MM.1S (cell line): ENCODE measurements at regions not wholly inside any gene's neighbourhood (a gene's known extent, or its start where the extent isn't known, plus 50 kb on each side); places are given as distances from the start of the nearest gene placed in this dataset.

Source experiments
- DNase-seq: peaks from one replicate; pipeline ENCODE4 v3.0.0-alpha.2; 2015
- H2AFZ ChIP-seq: fragments of 300-600 bp; sonication (generic); 2 replicates; pipeline ENCODE4 v1.6.0; 2016; ENCODE audit warnings: antibody characterized with exemption, low read length
- H3F3A ChIP-seq: fragments of 300-600 bp; sonication (generic); 2 replicates; pipeline ENCODE4 v1.6.1; 2016; ENCODE audit warnings: mild to moderate bottlenecking, antibody characterized with exemption, low read length, moderate library complexity, mixed read lengths; ENCODE audit not compliant: insufficient read depth
- H3K27ac ChIP-seq: fragments of 300-600 bp; sonication (generic); 2 replicates; pipeline ENCODE4 v1.5.1; 2016; ENCODE audit warnings: mild to moderate bottlenecking, low read length
- H3K27me3 ChIP-seq: fragments of 300-600 bp; sonication (generic); replicated peaks from 2 replicates; pipeline ENCODE4 v1.6.0; 2016; ENCODE audit warnings: low read length; ENCODE audit not compliant: insufficient read depth
- H3K36me3 ChIP-seq: fragments of 300-600 bp; sonication (generic); replicated peaks from 2 replicates; pipeline ENCODE4 v1.6.1; 2016; ENCODE audit warnings: mild to moderate bottlenecking, low read length, mixed read lengths; ENCODE audit not compliant: insufficient read depth
- H3K4me1 ChIP-seq: fragments of 300-600 bp; sonication (generic); 2 replicates; pipeline ENCODE4 v1.6.1; 2016; ENCODE audit warnings: low read length, mixed read lengths
- H3K4me2 ChIP-seq: fragments of 300-600 bp; sonication (generic); 2 replicates; pipeline ENCODE4 v1.6.0; 2016; ENCODE audit warnings: low read depth, low read length
- H3K4me3 ChIP-seq: fragments of 300-600 bp; sonication (generic); 2 replicates; pipeline ENCODE4 v1.5.1; 2016; ENCODE audit warnings: low read length, mixed read lengths
- H3K79me2 ChIP-seq: fragments of 300-600 bp; sonication (generic); 2 replicates; pipeline ENCODE4 v1.6.1; 2016; ENCODE audit warnings: mixed run types, low read length, mixed read lengths
- H3K9ac ChIP-seq: fragments of 300-600 bp; sonication (generic); 2 replicates; pipeline ENCODE4 v1.6.1; 2016; ENCODE audit warnings: low read length, mixed read lengths
- H3K9me2 ChIP-seq: fragments of 300-600 bp; sonication (generic); replicated peaks from 2 replicates; pipeline ENCODE4 v1.6.1; 2016; ENCODE audit warnings: mild to moderate bottlenecking, low read length, mixed read lengths; ENCODE audit not compliant: insufficient read depth
- H3K9me3 ChIP-seq: fragments of 300-600 bp; sonication (generic); replicated peaks from 2 replicates; pipeline ENCODE4 v1.6.1; 2016; ENCODE audit warnings: mild to moderate bottlenecking, low read length, mixed read lengths; ENCODE audit not compliant: insufficient read depth
- H4K20me1 ChIP-seq: fragments of 300-600 bp; sonication (generic); 2 replicates; pipeline ENCODE4 v1.6.1; 2016; ENCODE audit warnings: mild to moderate bottlenecking, low read length, moderate library complexity, mixed read lengths; ENCODE audit not compliant: insufficient read depth
- CTCF ChIP-seq: fragments of 300-600 bp; sonication (generic); IDR thresholded peaks from 2 replicates; pipeline ENCODE4 v1.5.1; 2016; ENCODE audit warnings: antibody characterized with exemption, low read length, mixed read lengths
- EZH2 ChIP-seq: fragments of 300-600 bp; sonication (generic); optimal IDR thresholded peaks from 2 replicates; pipeline ENCODE3; 2017; ENCODE audit warnings: low read depth, mild to moderate bottlenecking, antibody characterized with exemption, low read length, mixed read lengths
- EZH2phosphoT487 ChIP-seq: fragments of 300-600 bp; sonication (generic); IDR thresholded peaks from 2 replicates; pipeline ENCODE4 v1.6.1; 2018; ENCODE audit warnings: antibody characterized with exemption, low read length

- no peaks in the 10 kb centered on the region for H3K27me3 ChIP-seq
- DNase-seq = no peak
- no peaks in the 10 kb centered on the region for H3K9me2 ChIP-seq
- 0 out of 2 replicates have a peak, but pooled peaks cover 3% of the 10 kb centered on the region for H3K9me3 ChIP-seq
- H3K4me2 ChIP-seq = no peak overlapping the region
- H2AFZ ChIP-seq = no peak overlapping the region
- TF ChIP-seq CTCF = no peak
- TF ChIP-seq EZH2phosphoT487 = no peak
- no peak for TF ChIP-seq EZH2
- H3K36me3 ChIP-seq = no peaks in the 10 kb centered on the region
- no peaks in the 10 kb centered on the region for H3K79me2 ChIP-seq
- H4K20me1 ChIP-seq = no peaks in the 10 kb centered on the region
- no peak overlapping the region; the same call in 1 of the 2 replicates for H3K27ac ChIP-seq
- H3K4me3 ChIP-seq = no peak overlapping the region
- H3K4me1 ChIP-seq = peaks cover 66% of the 10 kb centered on the region
- peaks cover 28% of the 10 kb centered on the region for H3F3A ChIP-seq
- H3K9ac ChIP-seq = no peak overlapping the region
These were observed 118.5 kb downstream of the SNX5 start for GRCh38 chr20:17849901-17850683.

DNA sequence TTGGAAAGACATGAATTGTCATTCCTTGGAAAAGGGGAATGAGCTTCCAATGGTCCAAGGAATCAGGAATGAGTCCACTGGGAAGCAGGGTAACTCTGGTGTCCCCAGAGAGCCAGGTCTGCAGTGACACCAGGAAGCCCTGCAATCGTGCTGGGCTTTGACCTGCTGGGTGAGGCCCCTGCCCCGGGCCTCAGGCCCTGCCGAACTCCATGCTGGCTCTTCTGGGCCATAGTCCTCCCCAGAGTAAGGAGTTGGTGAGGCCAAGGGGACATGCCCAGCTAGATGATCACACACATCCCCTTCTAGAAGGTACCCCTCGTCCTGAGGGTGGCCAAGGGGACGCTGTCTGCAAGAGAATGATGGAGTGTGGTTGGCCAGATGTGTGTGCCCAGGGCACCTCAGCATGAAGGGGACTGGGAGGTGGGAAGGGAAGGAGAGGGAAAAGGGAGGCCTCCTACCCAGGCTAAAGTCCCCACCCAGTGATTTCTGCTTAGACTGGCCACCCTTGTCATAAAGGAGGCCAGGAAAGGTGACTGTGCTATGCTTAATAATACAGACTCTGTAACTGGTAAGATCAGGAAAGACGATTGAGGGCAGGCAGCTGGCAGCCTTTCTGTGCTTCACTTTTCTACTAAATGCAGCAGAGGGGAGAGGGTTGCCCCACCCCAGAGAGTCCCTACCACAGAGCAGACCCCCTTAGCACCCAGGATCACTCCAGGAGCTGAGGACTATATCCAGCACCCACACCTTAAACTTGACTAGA, 119.3 kb downstream of the SNX5 start:
- peak overlapping the region; percentile 65 for H3K4me2 ChIP-seq
- TF ChIP-seq CTCF = no peak
- no peak for TF ChIP-seq EZH2
- TF ChIP-seq EZH2phosphoT487 = no peak
- H3K9me2 ChIP-seq = no peaks in the 10 kb centered on the region
- peaks cover 21% of the 10 kb centered on the region for H3F3A ChIP-seq
- peak overlapping the region; percentile 29; the same call in 1 of the 2 replicates for H3K9ac ChIP-seq
- peak overlapping the region; percentile 88 for H3K27ac ChIP-seq
- H3K4me1 ChIP-seq = peaks cover 62% of the 10 kb centered on the region
- no peak overlapping the region for H2AFZ ChIP-seq
- no peaks in the 10 kb centered on the region for H3K27me3 ChIP-seq
- H3K36me3 ChIP-seq = no peaks in the 10 kb centered on the region
- no peak overlapping the region for H3K4me3 ChIP-seq
- no peaks in the 10 kb centered on the region for H4K20me1 ChIP-seq
- H3K79me2 ChIP-seq = no peaks in the 10 kb centered on the region
- 0 out of 2 replicates have a peak, but pooled peaks cover 3% of the 10 kb centered on the region for H3K9me3 ChIP-seq
- no peak for DNase-seq

GRCh38 chr20:17848249-17849048, 120.1 kb downstream of the SNX5 start:
- Histone ChIP-seq H3K9me2 (no peaks in the 10 kb centered on the region), H3K79me2 (no peaks in the 10 kb centered on the region), H3K27me3 (no peaks in the 10 kb centered on the region), H3K27ac (peak overlapping the region; percentile 88), H3K4me1 (peaks cover 53% of the 10 kb centered on the region), H3K4me3 (peak overlapping the region; percentile 2), H3K9me3 (0 out of 2 replicates have a peak, but pooled peaks cover 3% of the 10 kb centered on the region), H3K9ac (peak overlapping the region; percentile 37), H3F3A (peaks cover 19% of the 10 kb centered on the region), H4K20me1 (no peaks in the 10 kb centered on the region), H3K36me3 (no peaks in the 10 kb centered on the region), H3K4me2 (peak overlapping the region; percentile 65), H2AFZ (peak overlapping the region; percentile 18)
- TF ChIP-seq EZH2 (no peak), CTCF (no peak), EZH2phosphoT487 (no peak)
- DNase-seq = peak; percentile 93
